ENCODE measurements at regions not wholly inside any gene's neighbourhood (a gene's known extent, or its start where the extent isn't known, plus 50 kb on each side); places are given as distances from the start of the nearest gene placed in this dataset.

- in situ Hi-C loops (cut with MboI; ENCODE audit: low pct_unique_long_range_greater_than_20kb, low sequenced_read_pairs, unreplicated experiment): no loop called here
- TF ChIP-seq CTCF (IDR thresholded peaks at IDR 0.05; ENCODE audit: extremely low read depth, insufficient read depth, missing control alignments): no peak
- no peak for DNase-seq (ENCODE audit: low spot score)
Observed at GRCh38 chr13:100809129-100809390, 134.5 kb upstream of the TMTC4 start.

- DNase-seq (ENCODE audit: low spot score): no peak
- TF ChIP-seq CTCF (IDR thresholded peaks at IDR 0.05; ENCODE audit: extremely low read depth, insufficient read depth, missing control alignments): no peak
- in situ Hi-C loops (cut with MboI; ENCODE audit: low pct_unique_long_range_greater_than_20kb, low sequenced_read_pairs, unreplicated experiment): no loop called here
Observed at GRCh38 chr13:100808330-100809128, 133.9 kb upstream of the TMTC4 start.

DNA sequence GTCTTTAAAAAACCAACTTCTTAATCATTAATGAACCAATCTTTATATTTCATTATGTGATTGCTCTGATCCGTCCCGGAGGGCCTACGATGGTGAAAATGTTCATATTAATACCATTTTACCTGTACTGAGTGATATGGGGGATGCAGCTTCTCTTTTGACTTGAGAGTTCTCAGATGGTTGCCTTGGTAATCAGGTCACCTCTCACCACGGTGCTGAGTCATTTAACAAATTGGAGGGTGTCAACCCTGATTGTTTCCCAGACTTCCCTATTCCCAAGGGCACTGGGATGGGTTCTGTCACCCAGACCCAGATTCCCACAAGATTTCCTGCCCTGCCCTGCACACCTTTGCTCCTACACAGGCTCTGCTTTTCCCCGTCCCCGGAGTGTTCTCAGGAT lies 128.5 kb upstream of the TMTC4 start:
- in situ Hi-C loops (cut with MboI; ENCODE audit: low pct_unique_long_range_greater_than_20kb, low sequenced_read_pairs, unreplicated experiment): no loop called here
- DNase-seq (ENCODE audit: low spot score): no peak
- TF ChIP-seq CTCF (IDR thresholded peaks at IDR 0.05; ENCODE audit: extremely low read depth, insufficient read depth, missing control alignments): no peak

GRCh38 chr13:100800283-100800875 lies 125.8 kb upstream of the TMTC4 start:
- DNase-seq (ENCODE audit: low spot score): no peak
- no peak for TF ChIP-seq CTCF (IDR thresholded peaks at IDR 0.05; ENCODE audit: extremely low read depth, insufficient read depth, missing control alignments)
- in situ Hi-C loops (cut with MboI; ENCODE audit: low pct_unique_long_range_greater_than_20kb, low sequenced_read_pairs, unreplicated experiment): no loop called here

GRCh38 chr13:100798739-100799361 lies 124.3 kb upstream of the TMTC4 start:
- in situ Hi-C loops (cut with MboI; ENCODE audit: low pct_unique_long_range_greater_than_20kb, low sequenced_read_pairs, unreplicated experiment): no loop called here
- no peak for TF ChIP-seq CTCF (IDR thresholded peaks at IDR 0.05; ENCODE audit: extremely low read depth, insufficient read depth, missing control alignments)
- no peak for DNase-seq (ENCODE audit: low spot score)

- no peak for DNase-seq (ENCODE audit: low spot score)
- in situ Hi-C loops (cut with MboI; ENCODE audit: low pct_unique_long_range_greater_than_20kb, low sequenced_read_pairs, unreplicated experiment): no loop called here
- no peak for TF ChIP-seq CTCF (IDR thresholded peaks at IDR 0.05; ENCODE audit: extremely low read depth, insufficient read depth, missing control alignments)
Observed at GRCh38 chr13:100797921-100798320, 123.3 kb upstream of the TMTC4 start.

All from GM13977 (cell line).